ENCODE measurements at regions not wholly inside any gene's neighbourhood (a gene's known extent, or its start where the extent isn't known, plus 50 kb on each side); places are given as distances from the start of the nearest gene placed in this dataset.
A peak's percentile ranks its signal among the peaks of the same experiment; 100 is the strongest.
"Not testable (repeated sequence)": the region's sequence is repeated elsewhere in the genome, so short reads cannot be mapped to it uniquely, and the experiment has no call there.

- Histone ChIP-seq H3K27ac (ENCODE audit: insufficient read depth in 1 of 2, low read depth in 1 of 2, low read length in 2 of 2, poor library complexity in 1 of 2, severe bottlenecking in 2 of 2) (no peak overlapping the region), H3K4me1 (ENCODE audit: control extremely low read depth in 1 of 4, control insufficient read depth in 4 of 4, insufficient read depth in 4 of 4, low read length in 3 of 4) (no peaks in the 10 kb centered on the region), H3K9me3 (ENCODE audit: control extremely low read depth in 1 of 5, control insufficient read depth in 4 of 5, insufficient read depth in 2 of 5, low read depth in 1 of 5, low read length in 4 of 5) (no peaks in the 10 kb centered on the region), H3K36me3 (ENCODE audit: control insufficient read depth in 4 of 4, insufficient read depth in 4 of 4, low read length in 3 of 4) (no peaks in the 10 kb centered on the region), H3K27me3 (replicated peaks in 2 of 5; ENCODE audit: control insufficient read depth in 4 of 5, insufficient read depth in 5 of 5, low read length in 4 of 5) (peaks cover 0 to 2% (median 0%) of the 10 kb centered on the region in 5 experiments), H3K4me3 (ENCODE audit: control insufficient read depth in 1 of 7, extremely low read depth in 1 of 7, insufficient read depth in 4 of 7, low read depth in 2 of 7, low read length in 6 of 7) (no peak overlapping the region)
- WGBS (ENCODE audit: insufficient coverage) = 93% methylated on average over 2 of the region's 2 CpGs
- CTCF ChIA-PET = no interaction called here
- peak in 2 of 3 donors; percentile 4 to 7 for DNase-seq
- POLR2A ChIA-PET = no interaction called here
Measured at GRCh38 chrX:111581086-111581485, 69.6 kb downstream of the SERTM2 start.

DNA sequence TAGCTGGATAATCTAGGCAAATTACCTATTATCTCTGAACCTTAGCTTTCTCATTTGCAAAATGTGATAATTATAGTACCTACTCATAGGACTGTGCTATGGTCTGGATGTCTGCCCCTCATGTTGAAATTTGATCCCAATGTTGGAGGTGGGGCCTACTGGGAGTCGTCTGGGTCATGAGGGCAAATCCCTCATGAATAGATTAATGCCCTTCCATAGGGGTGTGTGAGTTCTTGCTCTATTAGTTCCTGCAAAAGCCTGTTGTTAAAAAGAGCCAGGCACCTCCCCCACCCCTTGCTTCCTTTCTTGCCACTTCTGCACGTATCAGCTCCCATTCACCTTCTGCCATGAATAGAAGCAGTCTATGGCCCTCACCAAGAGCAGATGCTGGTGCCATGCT lies 73.9 kb downstream of the SERTM2 start:
- H3K36me3 ChIP-seq (ENCODE audit: control insufficient read depth in 4 of 4, insufficient read depth in 4 of 4, low read length in 3 of 4) = no peaks in the 10 kb centered on the region
- no peak for DNase-seq
- no peak overlapping the region for H3K27ac ChIP-seq (ENCODE audit: insufficient read depth in 1 of 2, low read depth in 1 of 2, low read length in 2 of 2, poor library complexity in 1 of 2, severe bottlenecking in 2 of 2)
- H3K9me3 ChIP-seq (ENCODE audit: control extremely low read depth in 1 of 5, control insufficient read depth in 4 of 5, insufficient read depth in 2 of 5, low read depth in 1 of 5, low read length in 4 of 5) = no peaks in the 10 kb centered on the region
- WGBS (ENCODE audit: insufficient coverage) = 33% methylated on average over 2 of the region's 2 CpGs
- no peaks in the 10 kb centered on the region for H3K4me1 ChIP-seq (ENCODE audit: control extremely low read depth in 1 of 4, control insufficient read depth in 4 of 4, insufficient read depth in 4 of 4, low read length in 3 of 4)
- H3K4me3 ChIP-seq (ENCODE audit: control insufficient read depth in 1 of 7, extremely low read depth in 1 of 7, insufficient read depth in 4 of 7, low read depth in 2 of 7, low read length in 6 of 7) = no peak overlapping the region
- CTCF ChIA-PET = no interaction called here
- H3K27me3 ChIP-seq (replicated peaks in 2 of 5; ENCODE audit: control insufficient read depth in 4 of 5, insufficient read depth in 5 of 5, low read length in 4 of 5) = no peaks in the 10 kb centered on the region
- POLR2A ChIA-PET = no interaction called here

DNA sequence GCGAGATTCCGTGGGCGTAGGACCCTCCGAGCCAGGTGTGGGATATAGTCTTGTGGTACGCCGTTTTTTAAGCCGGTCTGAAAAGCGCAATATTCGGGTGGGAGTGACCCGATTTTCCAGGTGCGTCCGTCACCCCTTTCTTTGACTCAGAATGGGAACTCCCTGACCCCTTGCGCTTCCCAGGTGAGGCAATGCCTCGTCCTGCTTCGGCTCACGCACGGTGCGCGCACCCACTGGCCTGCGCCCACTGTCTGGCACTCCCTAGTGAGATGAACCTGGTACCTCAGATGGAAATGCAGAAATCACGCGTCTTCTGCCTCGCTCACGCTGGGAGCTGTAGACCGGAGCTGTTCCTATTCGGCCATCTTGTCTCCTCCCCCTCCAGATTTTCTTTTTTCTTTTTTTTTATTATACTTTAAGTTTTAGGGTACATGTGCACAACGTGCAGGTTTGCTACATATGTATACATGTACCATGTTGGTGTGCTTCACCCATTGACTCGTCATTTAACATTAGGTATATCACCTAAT lies 83.0 kb downstream of the SERTM2 start:
- H3K36me3 ChIP-seq (ENCODE audit: control insufficient read depth in 4 of 4, insufficient read depth in 4 of 4, low read length in 3 of 4); CTCF ChIA-PET; H3K27ac ChIP-seq (ENCODE audit: insufficient read depth in 1 of 2, low read depth in 1 of 2, low read length in 2 of 2, poor library complexity in 1 of 2, severe bottlenecking in 2 of 2); H3K4me3 ChIP-seq (ENCODE audit: control insufficient read depth in 1 of 7, extremely low read depth in 1 of 7, insufficient read depth in 4 of 7, low read depth in 2 of 7, low read length in 6 of 7); H3K27me3 ChIP-seq (replicated peaks in 2 of 5; ENCODE audit: control insufficient read depth in 4 of 5, insufficient read depth in 5 of 5, low read length in 4 of 5); H3K4me1 ChIP-seq (ENCODE audit: control extremely low read depth in 1 of 4, control insufficient read depth in 4 of 4, insufficient read depth in 4 of 4, low read length in 3 of 4); H3K9me3 ChIP-seq (ENCODE audit: control extremely low read depth in 1 of 5, control insufficient read depth in 4 of 5, insufficient read depth in 2 of 5, low read depth in 1 of 5, low read length in 4 of 5); DNase-seq; POLR2A ChIA-PET: not testable (repeated sequence)
- 77% methylated on average over 12 of the region's 28 CpGs for WGBS (ENCODE audit: insufficient coverage)

DNA sequence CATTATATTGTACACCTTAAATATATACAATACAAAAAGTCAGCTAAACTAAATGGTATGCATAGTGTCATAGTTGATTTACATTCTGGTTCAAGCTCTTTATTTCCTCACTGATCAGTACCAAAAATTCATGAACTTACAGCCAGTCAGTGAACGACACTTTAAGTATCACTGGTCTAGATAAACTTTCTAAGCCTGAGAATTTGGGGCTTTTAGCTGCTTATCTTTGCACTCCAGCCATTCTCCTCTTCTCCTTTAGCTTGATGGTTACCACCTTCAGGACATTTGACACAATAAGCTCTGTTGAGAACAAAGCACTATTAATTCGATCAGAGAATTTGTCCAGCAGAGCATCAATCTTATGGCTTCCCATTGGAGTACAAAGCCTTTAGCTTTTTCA lies 83.0 kb upstream of the ALG13 start:
- no peaks in the 10 kb centered on the region for H3K9me3 ChIP-seq (ENCODE audit: control extremely low read depth in 1 of 5, control insufficient read depth in 4 of 5, insufficient read depth in 2 of 5, low read depth in 1 of 5, low read length in 4 of 5)
- no peaks in the 10 kb centered on the region for H3K36me3 ChIP-seq (ENCODE audit: control insufficient read depth in 4 of 4, insufficient read depth in 4 of 4, low read length in 3 of 4)
- WGBS (ENCODE audit: insufficient coverage) = 57% methylated on average over 2 of the region's 2 CpGs
- ChIA-PET CTCF (no interaction called here), POLR2A (no interaction called here)
- no peaks in the 10 kb centered on the region for H3K27me3 ChIP-seq (replicated peaks in 2 of 5; ENCODE audit: control insufficient read depth in 4 of 5, insufficient read depth in 5 of 5, low read length in 4 of 5)
- no peak overlapping the region for H3K4me3 ChIP-seq (ENCODE audit: control insufficient read depth in 1 of 7, extremely low read depth in 1 of 7, insufficient read depth in 4 of 7, low read depth in 2 of 7, low read length in 6 of 7)
- no peaks in the 10 kb centered on the region for H3K4me1 ChIP-seq (ENCODE audit: control extremely low read depth in 1 of 4, control insufficient read depth in 4 of 4, insufficient read depth in 4 of 4, low read length in 3 of 4)
- DNase-seq = no peak
- no peak overlapping the region for H3K27ac ChIP-seq (ENCODE audit: insufficient read depth in 1 of 2, low read depth in 1 of 2, low read length in 2 of 2, poor library complexity in 1 of 2, severe bottlenecking in 2 of 2)

DNA sequence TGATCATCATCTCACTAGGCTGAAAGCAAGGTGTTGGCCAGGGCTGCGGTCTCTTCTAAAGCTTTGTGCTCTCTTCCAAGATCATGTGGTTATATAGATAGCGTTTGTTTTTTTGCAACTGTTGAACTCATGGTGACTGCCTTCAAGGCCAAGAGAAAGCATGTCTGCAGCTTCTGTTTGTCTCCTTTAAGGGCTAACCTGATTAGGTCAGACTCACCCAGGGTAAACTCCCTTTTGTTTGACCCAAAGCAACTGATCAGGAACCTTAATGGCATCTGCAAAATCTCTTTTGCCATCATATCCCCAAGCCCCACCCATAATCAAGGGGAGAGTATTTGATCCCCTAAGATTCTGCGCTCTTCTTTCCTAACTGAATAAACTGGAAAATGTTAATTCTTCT lies 72.2 kb upstream of the ALG13 start:
- Histone ChIP-seq H3K36me3 (ENCODE audit: control insufficient read depth in 4 of 4, insufficient read depth in 4 of 4, low read length in 3 of 4) (no peaks in the 10 kb centered on the region), H3K4me3 (ENCODE audit: control insufficient read depth in 1 of 7, extremely low read depth in 1 of 7, insufficient read depth in 4 of 7, low read depth in 2 of 7, low read length in 6 of 7) (no peak overlapping the region), H3K9me3 (ENCODE audit: control extremely low read depth in 1 of 5, control insufficient read depth in 4 of 5, insufficient read depth in 2 of 5, low read depth in 1 of 5, low read length in 4 of 5) (no peaks in the 10 kb centered on the region), H3K4me1 (ENCODE audit: control extremely low read depth in 1 of 4, control insufficient read depth in 4 of 4, insufficient read depth in 4 of 4, low read length in 3 of 4) (no peaks in the 10 kb centered on the region), H3K27ac (ENCODE audit: insufficient read depth in 1 of 2, low read depth in 1 of 2, low read length in 2 of 2, poor library complexity in 1 of 2, severe bottlenecking in 2 of 2) (no peak overlapping the region), H3K27me3 (replicated peaks in 2 of 5; ENCODE audit: control insufficient read depth in 4 of 5, insufficient read depth in 5 of 5, low read length in 4 of 5) (no peaks in the 10 kb centered on the region)
- no peak for DNase-seq
- POLR2A ChIA-PET = no interaction called here
- WGBS (ENCODE audit: insufficient coverage) = 100% methylated on average over 1 of the region's 3 CpGs
- CTCF ChIA-PET = no interaction called here

- H3K9me3 ChIP-seq (ENCODE audit: control extremely low read depth in 1 of 5, control insufficient read depth in 4 of 5, insufficient read depth in 2 of 5, low read depth in 1 of 5, low read length in 4 of 5) = no peaks in the 10 kb centered on the region
- H3K4me3 ChIP-seq (ENCODE audit: control insufficient read depth in 1 of 7, extremely low read depth in 1 of 7, insufficient read depth in 4 of 7, low read depth in 2 of 7, low read length in 6 of 7) = no peak overlapping the region
- no peak for DNase-seq
- H3K27me3 ChIP-seq (replicated peaks in 2 of 5; ENCODE audit: control insufficient read depth in 4 of 5, insufficient read depth in 5 of 5, low read length in 4 of 5) = no peaks in the 10 kb centered on the region
- WGBS (ENCODE audit: insufficient coverage) = no CpG with 5 or more reads among the region's 3 CpGs
- no peak overlapping the region for H3K27ac ChIP-seq (ENCODE audit: insufficient read depth in 1 of 2, low read depth in 1 of 2, low read length in 2 of 2, poor library complexity in 1 of 2, severe bottlenecking in 2 of 2)
- H3K36me3 ChIP-seq (ENCODE audit: control insufficient read depth in 4 of 4, insufficient read depth in 4 of 4, low read length in 3 of 4) = no peaks in the 10 kb centered on the region
- CTCF ChIA-PET = no interaction called here
- POLR2A ChIA-PET = no interaction called here
- H3K4me1 ChIP-seq (ENCODE audit: control extremely low read depth in 1 of 4, control insufficient read depth in 4 of 4, insufficient read depth in 4 of 4, low read length in 3 of 4) = no peaks in the 10 kb centered on the region
Measured at GRCh38 chrX:111609206-111609605, 71.8 kb upstream of the ALG13 start.

DNA sequence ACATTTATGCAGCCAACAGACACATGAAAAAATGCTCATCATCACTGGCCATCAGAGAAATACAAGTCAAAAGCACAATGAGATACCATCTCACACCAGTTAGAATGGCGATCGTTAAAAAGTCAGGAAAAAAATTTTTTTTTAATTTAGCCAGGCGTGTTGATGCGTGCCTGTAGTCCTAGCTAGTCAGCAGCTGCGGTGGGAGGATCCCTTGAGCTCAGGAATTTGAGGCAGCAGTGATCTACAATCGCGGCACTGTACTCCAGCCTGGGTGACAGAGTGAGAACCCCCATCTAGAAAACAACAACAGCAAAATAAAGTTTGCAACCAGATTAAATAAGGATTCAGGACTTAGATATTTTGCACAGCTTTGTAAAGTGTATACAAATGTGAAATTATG lies 65.7 kb upstream of the ALG13 start:
- Histone ChIP-seq H3K27ac (ENCODE audit: insufficient read depth in 1 of 2, low read depth in 1 of 2, low read length in 2 of 2, poor library complexity in 1 of 2, severe bottlenecking in 2 of 2) (no peak overlapping the region), H3K4me3 (ENCODE audit: control insufficient read depth in 1 of 7, extremely low read depth in 1 of 7, insufficient read depth in 4 of 7, low read depth in 2 of 7, low read length in 6 of 7) (no peak overlapping the region), H3K36me3 (ENCODE audit: control insufficient read depth in 4 of 4, insufficient read depth in 4 of 4, low read length in 3 of 4) (no peaks in the 10 kb centered on the region), H3K27me3 (replicated peaks in 2 of 5; ENCODE audit: control insufficient read depth in 4 of 5, insufficient read depth in 5 of 5, low read length in 4 of 5) (no peaks in the 10 kb centered on the region), H3K9me3 (ENCODE audit: control extremely low read depth in 1 of 5, control insufficient read depth in 4 of 5, insufficient read depth in 2 of 5, low read depth in 1 of 5, low read length in 4 of 5) (no peaks in the 10 kb centered on the region), H3K4me1 (ENCODE audit: control extremely low read depth in 1 of 4, control insufficient read depth in 4 of 4, insufficient read depth in 4 of 4, low read length in 3 of 4) (no peaks in the 10 kb centered on the region)
- 93% methylated on average over 5 of the region's 7 CpGs for WGBS (ENCODE audit: insufficient coverage)
- DNase-seq = no peak
- ChIA-PET CTCF (no interaction called here), POLR2A (no interaction called here)

Measured in common myeloid progenitor, CD34-positive (primary cell).